GM04503 (cell line): ENCODE measurements at regions not wholly inside any gene's neighbourhood (a gene's known extent, or its start where the extent isn't known, plus 50 kb on each side); places are given as distances from the start of the nearest gene placed in this dataset.

Source experiments
- DNase-seq: peaks from one replicate; pipeline ENCODE4 v3.0.0-alpha.2; 2012; ENCODE audit warnings: low read depth

DNA sequence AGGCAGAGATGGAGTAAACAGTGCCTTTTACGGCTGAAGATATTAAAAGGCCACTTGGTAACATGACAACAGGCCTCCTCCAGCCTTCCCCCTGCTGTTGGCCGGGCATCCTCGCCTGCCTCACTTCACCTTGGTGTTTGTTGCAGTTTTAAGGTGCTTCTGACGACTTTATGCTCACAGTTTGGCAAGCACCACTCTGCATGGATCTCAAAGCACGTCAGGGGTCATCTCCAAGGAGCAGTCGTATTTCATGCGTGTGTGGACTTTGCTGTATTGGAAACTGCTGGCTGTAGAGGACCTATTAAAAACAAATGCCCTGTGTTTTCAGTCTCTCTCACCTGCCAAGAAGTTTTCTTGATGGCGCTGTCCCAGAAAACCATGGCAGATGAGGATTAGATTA, 483.1 kb downstream of the RPS24 start:
- DNase-seq = no peak

DNA sequence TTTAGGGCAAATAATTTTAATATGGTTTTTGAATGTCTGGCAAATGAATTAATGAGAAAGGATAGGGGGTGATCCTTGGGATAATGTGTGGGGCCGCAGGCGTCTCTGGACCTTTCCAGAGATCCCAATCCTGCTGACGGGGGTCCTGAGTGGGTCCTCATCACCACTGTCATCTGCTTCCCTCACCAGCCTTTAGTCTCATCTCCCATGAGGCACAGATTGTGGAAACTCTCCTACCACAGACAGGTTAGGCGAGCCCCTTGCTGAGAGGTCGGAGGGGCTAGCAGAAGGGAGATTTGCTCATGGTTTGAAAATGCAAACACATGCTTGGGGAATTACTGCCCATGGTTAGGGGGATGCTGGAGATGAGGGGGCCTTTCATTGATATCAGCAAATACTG, 484.6 kb downstream of the RPS24 start:
- no peak for DNase-seq

DNA sequence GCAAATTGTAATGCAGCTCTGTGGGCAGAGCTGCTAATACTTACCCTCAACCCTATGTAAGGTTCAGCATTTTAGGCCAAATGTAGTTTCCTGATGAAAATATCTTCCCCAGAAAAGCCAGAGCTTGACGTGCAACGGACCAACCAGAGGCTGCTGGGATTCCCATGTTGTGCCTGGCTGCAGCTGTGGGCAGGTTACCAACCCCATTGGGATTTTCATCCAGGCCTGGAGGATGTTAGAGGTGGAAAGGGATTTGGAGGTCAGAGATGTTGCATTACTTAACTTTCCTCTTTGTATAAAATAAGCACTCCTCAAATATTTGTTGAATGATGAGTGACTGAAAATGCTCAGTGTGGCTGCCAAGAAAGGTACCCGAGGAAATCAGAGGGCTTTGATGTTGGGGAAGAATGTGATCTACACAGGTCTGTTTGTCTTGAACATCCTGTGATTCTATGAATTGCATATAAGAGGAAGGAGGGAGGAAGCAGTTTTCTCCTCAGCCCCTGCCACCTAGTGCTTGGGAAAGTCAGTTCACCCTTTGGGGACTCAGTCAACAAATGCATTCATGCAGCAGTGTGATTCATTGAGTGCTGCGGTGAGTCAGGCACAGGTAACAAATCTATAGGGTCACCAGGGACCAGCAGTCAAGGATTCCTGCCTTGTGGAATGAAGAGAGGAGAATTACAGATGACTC, 487.2 kb downstream of the RPS24 start:
- no peak for DNase-seq

DNA sequence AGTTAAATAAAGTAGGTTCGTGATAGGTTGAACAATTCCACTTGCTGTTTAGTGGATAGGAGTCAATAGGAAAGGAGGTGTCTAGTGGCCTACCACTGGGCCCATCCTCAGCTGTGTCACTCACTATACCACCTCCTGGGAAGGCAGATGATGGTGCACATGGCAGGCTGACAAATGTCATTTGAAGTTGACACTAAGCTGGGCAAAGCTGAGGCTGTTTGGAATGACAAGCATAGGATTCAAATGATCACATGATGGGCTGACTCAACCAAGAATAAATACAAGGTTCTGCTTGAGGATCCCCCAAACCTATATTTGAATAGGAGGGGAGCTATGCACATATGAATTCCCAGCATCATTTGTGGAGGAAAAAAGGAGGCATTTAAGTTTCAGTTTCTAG, 489.8 kb downstream of the RPS24 start:
- no peak for DNase-seq

DNA sequence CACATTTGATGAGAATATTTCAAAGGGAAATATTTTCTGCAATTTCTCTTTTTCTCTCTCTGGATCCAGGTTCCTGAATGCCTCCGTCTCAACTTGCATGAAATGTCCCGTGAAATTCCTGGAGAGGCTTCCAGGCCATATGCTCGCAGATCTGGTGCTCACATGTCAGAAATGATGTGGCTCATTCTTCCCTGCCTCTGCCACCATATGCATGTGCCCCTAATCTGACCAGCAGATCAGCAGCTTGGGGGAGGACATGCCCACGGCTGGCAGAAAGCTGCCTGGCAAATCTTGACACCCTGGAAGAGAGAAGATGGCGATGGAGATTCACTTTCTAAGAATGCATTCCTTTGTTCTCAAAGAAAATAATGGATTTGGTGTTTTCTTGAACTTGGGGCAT, 490.7 kb downstream of the RPS24 start:
- DNase-seq = no peak

DNA sequence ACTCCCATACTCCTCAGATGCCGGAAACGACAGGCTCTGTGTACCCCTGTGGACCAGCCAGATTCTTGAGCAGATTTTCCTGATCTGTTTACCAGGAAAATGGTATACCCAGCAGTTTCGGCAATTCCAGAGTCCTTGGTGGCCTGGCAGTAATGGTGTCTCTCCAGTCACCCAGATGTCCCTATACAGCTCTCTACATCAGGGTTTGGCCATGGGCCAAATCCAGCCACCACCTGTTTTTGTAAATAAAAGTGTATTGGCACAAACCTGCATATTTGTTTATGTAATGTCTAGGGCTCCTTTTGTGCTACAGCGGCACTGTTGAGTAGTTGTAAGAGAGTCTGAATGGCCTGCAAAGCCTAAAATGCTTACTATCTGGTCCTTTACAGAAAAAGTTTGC, 491.3 kb downstream of the RPS24 start:
- no peak for DNase-seq

DNA sequence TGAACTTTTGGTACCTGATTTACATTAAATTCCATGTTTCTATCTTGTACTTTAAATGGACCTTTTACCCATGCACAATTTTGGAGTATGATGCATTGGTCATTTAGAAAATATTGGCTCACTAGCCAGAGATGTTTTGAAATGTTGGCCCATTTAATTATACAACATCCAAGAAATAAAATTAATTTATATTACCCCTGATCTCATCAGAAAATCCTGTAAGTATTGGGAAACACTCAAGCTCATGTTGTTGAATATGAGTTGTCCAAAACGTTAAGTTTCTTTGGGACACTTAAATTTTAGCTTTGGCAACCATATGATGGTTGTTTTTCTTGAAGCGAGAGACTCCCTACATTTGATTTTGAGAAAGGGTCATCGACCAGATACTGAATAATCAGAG, 492.7 kb downstream of the RPS24 start:
- DNase-seq = no peak

DNA sequence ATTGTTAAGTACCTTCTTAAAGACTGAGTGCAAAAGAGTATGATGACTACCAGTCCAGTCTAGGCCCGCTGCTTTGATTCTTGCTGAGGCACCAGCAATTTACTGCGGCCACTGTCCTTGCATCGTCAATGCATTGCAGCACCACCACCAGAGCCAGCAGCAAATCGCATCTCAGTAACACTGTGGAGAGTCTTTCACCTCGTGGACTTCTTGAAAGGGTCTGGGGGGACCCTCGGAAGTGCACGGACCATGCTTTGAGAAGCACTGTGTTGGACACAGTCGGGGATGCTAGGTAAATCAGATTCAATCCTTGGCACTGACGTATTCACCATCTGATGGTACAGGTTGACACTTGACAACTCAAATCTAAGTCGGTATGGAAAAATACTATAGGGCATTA, 493.6 kb downstream of the RPS24 start:
- DNase-seq = no peak

DNA sequence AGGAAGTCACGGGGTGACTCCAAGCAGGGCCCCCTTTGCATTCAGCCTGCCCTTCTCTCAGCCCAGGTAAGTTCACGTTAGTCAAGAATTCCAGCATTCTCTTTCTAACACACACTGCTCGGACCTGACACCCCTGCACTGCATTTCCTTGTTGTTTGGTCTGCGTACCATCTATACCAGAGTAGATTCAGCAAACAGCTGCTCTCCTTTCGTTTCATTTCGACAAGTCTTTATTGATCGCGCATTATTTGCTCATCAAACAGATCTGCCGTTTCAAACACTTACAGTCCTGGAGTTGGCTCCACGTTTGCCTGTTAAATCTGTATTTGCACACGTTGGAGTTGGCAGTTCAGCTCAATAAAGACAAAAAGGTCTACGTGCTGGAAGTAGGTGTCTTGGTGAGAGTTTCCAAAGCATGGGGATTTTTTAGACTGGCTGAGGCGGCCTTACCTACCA, 495.1 kb downstream of the RPS24 start:
- no peak for DNase-seq

DNA sequence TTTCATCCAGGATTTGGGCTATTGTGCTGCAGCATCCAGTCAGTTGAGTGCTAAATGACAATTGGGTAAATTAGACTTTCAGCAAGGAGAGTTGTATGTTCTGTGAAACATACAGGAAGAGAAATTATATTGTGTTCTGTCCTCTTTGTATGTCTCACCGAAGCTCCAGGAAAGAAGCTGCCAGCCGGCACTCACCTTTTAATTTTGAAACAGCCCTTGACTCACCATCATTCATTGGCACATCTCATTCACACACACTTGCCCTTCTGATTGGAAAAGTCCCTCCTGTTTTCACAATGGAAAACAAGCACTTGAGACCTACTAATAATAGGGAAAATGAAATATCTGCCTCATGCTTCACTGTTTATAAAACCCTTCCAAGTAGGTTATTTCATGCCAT, 495.6 kb downstream of the RPS24 start:
- DNase-seq = no peak

DNA sequence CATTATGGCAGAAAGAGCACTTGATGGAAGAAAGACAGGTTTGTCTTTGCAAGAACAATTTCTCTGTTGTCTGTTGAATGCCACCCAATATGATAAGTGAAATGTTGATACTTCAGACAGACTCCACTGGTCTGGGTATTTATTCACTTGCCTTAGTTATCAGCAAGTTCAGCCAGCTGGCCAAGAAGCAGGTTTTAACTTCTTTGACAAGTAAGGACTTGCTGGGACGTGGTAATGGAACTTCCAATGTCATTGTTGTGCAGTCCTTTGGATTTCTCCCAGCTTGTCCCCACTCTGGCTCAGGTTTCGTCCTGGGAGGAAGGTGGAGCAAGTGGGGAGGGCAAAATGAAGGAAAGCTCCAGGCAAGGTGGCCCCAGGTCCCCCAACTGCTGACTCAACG, 497.4 kb downstream of the RPS24 start:
- no peak for DNase-seq

DNA sequence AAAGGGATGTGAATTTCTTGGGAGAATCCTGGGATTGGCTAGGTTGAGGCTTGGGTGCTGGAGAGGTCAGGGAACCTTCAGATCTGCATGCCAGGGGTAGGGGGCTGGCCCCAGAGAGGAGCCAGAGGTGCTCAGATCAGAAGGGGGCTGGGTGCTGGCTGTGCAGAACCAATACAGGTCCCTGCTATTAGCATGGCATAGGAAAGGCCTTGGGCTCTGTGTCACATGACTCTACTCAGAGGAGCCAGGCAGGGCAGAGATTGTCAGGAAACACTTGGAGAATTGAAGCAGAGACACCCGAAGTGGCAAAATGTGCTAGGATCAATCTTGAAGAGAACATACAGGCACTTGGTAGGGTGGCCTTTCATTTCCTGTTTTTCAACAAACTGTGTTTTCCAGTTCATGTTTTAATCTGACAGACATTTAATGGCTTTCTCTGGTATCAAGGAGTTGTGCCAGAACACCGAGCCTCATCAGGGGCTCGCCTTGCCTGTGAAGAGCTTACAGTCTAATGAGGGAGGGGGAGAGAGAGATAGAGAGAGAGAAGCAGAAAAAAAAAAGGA, 498.9 kb downstream of the RPS24 start:
- DNase-seq = no peak

DNA sequence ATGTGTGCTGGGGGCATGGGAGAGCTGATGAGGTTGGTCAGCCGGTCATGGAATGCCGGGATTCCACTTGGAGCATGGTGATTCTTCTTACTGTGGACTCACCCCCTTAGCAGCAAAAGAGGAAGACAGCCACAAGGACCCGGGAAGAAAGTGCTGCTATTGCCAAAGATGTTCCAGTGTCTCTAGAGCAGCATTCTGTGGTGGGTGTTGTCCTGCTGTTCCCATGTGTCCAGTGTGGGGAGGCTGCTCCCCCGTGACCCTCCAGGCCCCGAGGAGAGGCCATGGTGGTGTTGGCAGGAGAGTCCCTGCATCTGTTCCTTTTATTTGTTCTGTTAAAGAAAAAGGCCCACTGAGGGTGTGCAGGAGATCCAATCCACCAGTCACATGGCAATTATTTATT, 499.4 kb downstream of the RPS24 start:
- DNase-seq = no peak

DNA sequence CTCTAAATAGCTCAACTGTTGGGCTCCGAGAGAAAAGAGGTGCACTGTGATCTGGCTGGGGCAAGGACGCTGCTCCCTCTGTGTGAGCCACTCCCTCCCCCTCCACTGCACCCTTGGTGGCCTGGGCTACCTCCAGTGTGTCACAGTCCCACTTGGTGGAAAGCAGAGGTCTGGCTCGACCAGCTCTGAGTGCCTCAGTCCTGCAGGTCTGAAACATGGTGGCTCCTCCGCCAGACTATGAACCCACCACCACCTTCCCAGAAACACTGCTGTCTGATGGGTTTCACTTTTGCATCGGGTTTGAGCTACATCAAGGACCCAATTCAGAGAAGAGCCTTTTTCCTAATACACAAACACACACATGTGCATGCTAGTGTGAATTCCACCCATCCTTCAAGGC, 500.1 kb downstream of the RPS24 start:
- DNase-seq = no peak

DNA sequence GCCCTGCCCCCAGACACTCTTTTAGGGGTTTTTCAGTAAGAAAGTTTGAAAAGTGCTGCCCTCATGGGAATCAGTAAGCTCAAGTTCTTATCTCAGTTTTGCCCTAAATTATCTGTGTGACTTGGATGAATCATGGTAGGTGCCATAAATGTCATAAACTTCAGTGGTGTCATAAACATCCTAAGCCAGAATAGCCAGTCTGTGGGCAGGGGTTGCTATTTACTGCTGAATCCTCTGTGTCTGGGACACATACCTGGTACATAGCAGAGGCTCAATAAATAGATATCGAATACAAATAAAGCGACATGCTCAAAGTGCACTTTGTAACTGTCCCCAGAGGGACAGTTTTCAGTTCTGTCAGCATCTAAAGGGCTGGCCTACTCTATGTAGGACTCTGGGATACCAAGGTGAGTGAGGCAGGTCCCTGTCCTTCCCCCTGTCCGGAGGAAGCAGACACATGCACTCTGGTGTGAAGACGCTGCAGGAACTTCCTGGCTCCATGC, 502.1 kb downstream of the RPS24 start:
- DNase-seq = no peak

DNA sequence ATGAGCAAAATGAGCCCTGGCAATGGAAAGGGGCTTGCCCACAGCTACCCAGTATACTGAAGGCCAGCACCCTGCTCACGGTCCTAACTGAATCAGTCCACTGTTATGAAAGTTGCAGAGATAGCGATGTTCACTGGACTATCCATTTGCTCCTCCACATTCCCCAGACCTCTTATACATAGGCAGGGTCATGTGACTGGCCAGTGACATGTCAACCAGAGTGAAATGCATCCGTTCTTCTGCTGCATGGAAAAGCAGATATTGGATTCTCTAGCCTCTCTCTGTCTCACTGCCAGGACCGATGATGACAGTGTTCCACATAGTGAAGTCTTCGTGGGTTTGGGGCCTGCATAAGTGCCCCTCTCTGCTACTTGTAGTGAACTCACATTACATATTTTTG, 503.4 kb downstream of the RPS24 start:
- no peak for DNase-seq

DNA sequence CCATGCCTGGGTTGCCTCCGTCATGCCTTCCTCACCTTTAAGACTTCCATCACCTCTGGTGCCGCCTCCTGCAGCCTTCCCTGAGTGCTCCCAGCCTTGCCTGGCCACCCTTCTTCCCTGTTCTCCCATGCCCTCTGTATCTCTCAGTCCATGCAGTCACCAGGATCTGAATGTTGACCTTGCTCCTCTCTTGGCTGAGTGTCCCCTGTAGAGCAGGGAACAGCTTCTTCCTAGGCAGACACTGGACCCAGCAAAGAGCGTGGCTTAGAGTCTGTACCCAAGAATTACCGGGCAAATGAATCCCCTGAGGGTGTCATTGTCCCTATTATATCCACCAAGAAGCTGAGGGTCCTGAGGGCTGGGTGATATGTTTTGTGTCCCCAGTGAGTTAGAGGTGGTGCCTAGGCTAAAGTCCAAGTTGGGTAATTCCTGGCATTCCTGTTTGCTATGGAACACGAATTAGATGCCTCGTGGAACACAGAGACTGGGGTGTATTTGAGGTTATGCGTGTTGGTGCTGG, 505.6 kb downstream of the RPS24 start:
- DNase-seq = no peak

DNA sequence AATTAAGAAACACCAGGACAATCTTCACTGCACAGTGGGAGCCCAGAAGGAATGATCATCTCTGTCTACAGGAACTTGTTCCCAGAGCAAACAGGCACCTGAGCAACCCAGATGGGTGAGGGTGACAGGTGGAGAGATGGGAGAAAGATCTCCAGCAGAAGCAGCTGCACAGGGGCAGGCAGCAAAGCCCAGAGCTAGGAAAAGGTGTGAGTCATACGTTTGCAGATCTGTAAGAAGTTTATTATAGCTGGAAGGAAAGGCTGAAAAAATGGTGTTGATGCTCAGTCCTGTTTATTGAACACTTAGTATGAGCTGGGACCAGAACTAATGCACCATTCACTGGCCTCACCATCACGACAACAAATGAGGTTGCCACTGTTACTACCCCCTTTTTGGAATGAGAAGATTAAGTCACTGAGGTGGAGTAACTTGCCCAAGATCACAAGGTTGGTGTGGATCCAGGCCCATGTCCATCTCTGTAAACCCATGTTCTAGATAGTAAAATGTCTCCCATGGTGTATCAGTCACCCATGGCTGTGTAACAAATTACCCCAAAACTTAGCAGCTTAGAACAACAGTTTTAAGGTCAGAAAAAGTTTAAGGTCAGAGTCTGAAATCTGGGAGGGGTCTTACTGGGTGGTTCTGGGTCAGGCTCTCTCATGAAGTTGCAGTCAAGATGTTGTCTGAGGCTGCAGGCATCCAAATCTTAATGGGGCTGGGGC, 506.9 kb downstream of the RPS24 start:
- no peak for DNase-seq

DNA sequence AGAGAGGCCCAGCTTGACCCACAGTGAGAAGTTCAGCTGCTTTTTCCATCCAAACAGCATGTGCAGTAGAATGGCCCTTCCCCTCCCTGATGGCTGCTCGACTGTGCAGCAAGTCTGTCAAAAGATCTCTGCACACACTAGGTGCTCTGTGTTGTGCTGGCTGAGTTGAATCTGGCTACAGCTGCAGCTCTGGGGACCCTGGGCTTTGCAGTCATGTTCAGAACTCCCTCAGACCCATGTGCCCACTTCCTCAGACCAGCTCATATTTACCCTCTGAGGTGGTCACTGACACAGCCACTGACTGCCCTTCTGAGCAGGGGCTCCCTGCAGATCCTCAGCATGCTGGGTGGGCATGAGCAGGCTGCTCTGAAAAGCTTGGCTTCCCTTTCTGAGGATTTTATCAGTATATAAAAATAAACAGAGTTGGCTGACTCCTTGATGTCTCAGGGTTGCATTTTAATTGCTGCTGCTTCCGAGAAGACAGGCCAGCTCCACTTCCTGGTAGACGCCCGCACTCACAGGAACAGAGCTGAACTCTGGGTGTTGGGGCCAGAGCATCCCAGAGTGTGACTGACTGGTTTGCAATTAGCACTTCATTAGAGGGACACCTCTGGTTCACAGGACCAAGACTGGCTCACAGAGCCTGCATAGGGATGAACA, 507.9 kb downstream of the RPS24 start:
- DNase-seq = no peak

DNA sequence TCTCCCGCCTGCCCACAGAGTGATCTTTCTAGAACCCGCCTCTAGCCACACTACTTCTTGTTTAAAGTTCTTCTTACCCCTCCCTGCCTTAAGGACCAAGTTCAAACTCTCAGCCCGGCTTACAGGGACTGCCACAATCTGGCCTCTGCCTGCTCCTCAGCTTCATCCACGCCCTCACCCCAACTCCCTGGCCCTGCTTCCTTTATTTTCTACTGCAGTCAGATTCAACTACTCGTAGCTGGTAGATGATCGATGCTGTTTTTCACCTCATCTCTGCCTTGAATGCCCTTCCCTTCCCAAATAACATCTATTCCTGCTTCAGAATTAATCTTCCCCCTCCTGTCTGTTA, 508.5 kb downstream of the RPS24 start:
- no peak for DNase-seq

DNA sequence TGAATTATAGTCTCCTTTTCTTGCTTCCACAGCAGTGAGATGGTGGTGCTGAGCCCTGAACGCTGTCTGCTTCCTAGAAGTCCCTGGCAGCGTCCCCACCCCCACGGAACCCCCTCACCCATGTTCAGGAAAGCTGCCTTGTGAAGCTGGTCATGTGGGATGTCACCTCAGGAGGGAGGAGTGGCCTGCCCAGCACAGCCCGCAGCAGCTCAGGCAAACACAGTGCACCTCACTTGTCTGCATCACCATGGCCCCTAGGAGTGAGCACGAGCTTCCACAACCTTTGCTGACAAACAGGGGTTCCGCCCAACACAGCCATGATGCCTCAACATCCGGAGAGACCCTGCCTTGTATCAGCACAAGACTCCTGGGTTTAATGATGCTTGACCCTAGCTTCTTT, 508.9 kb downstream of the RPS24 start:
- DNase-seq = no peak

DNA sequence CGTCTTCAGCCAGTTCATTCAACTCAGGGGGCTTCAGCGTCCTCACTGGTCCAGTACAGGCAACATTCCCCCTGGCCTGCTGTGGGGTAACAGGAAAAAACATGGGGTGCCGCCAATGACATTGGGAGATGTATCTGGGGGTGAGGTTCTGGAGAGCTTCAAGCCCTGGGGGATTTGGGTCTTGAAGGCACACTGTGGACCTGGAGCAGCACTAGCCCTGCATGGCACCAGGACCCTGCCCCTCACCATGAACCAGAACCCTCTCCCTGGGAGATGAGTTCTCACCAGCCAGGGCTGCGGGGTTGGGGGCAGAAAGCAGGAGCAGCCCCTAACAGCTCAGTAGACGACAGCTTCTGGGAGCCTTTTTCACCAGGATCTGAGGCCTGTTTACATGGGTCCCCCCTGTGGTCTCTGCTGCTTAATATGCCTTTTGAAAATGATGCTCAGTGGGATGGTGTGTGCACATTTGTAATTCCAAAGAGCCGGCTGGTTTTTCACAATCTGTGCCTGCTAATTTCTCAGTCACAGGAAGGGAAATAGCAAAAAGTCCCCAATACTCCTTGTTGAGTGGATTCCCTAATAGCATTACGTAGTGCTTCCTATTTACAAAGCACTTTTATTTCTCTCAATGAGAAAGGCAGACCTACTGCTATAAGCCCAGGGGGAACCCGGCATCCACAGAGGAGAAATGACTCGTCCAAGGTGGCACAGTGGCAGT, 509.5 kb downstream of the RPS24 start:
- no peak for DNase-seq
